NCI-H2171 (cell line): ENCODE measurements at regions not wholly inside any gene's neighbourhood (a gene's known extent, or its start where the extent isn't known, plus 50 kb on each side); places are given as distances from the start of the nearest gene placed in this dataset.
"Not testable (repeated sequence)": the region's sequence is repeated elsewhere in the genome, so short reads cannot be mapped to it uniquely, and the experiment has no call there.

Source experiments
- DNase-seq: peaks from one replicate; lab custom pipeline; 2025; lab: John Stamatoyannopoulos, UW

DNA sequence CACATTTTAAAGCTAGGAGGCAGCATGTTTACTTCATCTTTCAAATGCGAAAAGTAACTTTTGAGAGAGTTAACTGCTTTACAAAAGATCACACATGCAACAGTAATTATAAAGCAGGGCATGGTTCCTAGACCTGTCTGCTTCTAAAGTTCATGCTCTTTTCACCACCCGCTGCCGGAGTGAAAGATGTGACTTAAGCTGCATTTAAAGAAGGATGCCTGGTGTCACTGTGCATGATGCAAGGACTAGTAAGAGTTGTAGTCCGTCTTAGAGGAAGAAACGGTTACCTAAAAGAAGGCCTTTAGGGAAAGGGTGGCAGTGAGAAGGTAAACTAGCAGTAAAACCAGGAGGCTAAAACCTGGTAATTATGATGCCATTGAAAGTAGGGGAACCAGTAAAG is 1689.1 kb downstream of the KCNT2 start:
- DNase-seq: no peak

DNA sequence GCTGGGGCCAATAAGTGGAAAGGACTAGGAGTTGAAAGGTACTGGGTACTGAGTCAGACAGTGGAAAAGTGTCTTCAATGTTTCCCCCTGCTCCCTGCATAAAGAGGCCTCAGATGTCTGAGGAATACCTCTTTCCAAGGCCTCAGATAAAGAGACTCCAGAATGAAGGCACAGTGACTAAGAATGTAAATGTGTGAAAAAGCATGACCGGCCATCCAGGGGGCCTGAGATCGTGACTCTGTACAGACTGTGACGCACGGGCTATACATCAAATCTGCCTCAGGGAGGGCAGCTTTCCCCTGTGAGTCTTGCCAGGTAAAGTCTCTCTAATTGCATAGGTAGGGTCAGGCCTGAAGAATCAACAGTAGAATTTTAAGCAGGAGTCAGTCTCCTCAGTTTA is 1690.5 kb downstream of the KCNT2 start:
- no peak for DNase-seq

DNA sequence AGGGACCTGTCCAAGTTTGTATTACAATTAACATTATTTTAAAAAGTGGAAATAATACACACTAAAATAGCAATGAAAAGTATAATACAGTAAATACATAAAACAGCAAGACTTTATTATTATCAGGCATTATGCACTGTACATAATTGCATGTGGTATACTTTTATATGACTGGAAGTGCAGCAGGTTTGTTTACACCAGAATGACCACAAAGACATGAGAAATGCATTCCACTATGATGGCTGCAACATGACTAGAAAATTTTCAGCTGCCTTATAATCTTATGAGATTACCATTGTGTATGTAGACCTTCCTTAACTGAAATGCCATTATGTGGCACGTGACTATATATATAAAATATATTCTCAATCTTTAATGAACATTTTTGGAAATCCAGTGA is 1699.6 kb downstream of the KCNT2 start:
- no peak for DNase-seq

DNA sequence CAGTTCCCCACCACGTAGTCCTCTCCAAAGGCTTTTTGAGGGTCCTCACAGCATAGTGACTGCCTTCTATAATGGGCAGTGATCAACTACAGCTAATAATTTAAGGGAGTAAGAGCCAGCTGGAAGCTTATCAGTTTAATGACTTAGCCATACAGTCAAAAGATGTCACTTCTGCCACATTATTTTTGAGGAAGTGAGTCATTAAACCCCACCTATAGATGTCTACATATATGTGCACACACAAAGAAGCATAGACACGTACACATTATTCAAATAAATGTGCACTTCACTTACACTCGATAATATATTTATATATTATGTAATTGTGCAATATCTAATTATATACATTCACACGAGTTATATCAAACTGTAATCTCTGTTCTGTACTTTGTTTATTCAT is 1704.7 kb downstream of the KCNT2 start:
- no peak for DNase-seq

DNA sequence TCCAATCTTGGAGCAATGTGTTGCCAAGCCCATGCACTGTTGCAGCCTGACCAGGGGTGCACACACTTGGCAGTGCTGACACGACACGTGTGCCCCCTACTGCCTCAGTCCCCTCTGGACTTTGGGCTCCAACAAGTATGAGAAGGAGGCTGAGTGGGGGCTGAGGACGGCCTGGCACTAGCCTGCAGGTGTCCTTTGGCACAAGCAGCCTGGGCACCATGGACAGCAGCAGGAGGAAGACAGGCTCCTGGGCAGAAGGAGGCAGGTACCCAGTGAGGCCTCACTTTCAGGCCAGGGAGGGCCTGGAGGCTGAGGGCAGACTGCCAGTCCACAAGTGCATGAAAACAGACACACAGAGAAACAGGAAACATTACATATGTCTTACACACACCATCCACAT is 1702.9 kb upstream of the B3GALT2 start:
- DNase-seq: no peak

DNA sequence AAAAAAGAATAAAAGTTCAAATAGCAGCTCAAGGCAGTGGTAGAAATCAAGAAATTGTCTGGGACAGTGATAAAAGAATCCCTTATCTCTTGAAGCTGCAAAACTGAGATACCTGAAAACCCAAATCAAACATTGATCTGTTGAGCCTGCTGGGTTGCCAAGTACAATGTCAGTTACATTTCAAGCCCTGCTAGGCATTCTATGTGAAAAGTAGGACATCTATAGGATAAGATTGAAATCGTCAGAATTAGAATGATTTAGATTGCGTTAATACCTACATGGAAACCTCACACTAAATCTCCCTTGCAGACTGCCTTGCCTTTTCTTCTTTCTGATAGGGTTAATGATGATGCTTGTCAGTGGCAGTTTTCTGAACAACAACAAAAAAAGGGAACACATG is 1684.4 kb upstream of the B3GALT2 start:
- no peak for DNase-seq

DNA sequence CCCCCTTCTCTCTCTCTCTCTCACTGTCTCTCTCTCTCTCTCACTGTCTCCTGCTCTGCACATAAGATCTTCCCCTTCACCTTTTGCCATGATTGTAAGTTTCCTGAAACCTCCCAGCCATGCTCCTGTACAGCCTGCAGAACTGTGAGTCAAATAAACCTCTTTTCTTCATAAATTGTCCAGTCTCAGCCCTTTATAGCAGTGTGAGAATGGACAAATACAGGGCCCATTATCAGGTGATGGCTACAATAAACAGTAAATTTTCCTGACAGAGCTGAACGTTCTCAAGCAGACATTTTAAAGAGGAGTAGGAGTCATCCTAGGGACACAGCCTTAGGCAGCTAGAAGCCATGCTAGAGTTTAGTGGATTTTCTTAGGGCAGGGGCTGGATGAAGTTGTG is 1679.7 kb upstream of the B3GALT2 start:
- no peak for DNase-seq

DNA sequence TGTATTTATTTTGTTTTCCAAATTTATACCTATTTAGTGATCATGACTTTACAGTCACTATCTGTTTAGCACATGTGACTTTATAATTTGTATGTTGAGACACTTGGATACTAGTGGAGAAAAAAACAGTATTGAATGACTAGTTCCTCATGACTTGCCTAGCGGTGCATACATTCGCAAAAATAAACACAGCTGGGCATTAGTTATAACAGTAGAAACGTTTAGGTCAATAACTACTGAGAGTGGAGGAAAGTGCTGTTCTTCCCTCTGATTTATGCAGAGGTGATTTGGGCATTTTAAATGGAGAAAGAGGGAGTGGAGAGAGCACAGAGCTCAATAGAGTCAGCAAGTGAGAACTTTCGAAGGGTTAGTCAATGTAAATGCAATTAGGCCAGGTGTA is 1679.0 kb upstream of the B3GALT2 start:
- DNase-seq: no peak

DNA sequence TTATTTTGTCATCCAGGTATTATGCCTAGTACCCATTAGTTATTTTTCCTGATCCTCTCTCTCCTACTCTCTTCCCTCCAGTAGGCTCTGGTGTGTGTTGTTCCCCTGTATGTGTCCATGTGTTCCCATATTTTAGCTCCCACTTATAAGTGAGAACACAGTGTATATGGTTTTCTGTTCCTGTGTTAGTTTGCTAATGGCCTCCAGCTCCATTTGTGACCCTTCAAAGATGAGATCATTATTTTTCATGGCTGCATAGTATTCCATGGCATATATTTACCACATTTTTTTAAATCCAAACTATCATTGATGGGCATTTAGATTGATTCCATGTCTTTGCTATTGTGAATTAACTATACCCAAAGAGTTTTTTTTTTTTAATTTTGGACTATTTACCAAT is 1675.7 kb upstream of the B3GALT2 start:
- DNase-seq: no peak

DNA sequence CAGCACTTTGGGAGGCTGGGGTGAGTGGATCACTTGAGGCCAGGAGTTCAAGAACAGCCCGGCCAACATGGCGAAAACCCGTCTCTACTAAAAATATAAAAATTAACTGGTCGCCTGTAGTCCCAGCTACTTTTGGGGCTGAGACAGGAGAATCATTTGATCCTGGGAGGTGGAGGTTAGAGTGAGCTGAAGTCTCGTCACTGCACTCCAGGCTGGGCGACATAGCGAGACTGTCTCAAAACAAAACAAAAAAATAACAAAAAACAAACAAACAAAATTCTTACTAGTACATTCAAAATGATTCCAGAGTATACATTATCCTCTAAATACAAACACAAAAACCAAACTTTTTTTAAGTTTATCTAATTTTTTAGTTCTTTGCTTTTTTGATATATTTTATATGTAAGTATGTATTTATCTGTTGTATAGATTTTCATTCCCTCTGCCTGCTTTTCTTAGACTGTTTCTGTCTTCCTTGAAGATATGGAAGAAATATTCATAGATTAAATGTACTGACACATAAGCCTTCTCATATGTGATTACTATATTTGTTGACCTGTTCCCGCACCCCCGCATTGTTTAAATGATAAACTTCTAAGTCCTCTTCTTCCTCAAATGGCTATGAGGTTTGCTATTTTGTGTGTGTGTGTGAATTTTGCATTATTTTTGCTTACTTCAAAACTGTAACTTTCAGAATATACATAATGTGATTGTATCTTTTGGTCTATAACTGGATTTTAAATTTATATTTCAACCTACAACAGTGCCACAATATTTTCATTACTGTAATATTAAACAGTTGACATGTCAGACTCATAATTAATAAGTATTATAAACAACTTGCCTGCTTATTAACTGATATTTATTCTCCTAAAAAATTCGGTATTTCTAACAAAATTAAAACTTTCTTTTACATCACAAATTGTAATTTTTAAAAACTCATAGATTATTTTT is 1674.1 kb upstream of the B3GALT2 start:
- DNase-seq: no peak

DNA sequence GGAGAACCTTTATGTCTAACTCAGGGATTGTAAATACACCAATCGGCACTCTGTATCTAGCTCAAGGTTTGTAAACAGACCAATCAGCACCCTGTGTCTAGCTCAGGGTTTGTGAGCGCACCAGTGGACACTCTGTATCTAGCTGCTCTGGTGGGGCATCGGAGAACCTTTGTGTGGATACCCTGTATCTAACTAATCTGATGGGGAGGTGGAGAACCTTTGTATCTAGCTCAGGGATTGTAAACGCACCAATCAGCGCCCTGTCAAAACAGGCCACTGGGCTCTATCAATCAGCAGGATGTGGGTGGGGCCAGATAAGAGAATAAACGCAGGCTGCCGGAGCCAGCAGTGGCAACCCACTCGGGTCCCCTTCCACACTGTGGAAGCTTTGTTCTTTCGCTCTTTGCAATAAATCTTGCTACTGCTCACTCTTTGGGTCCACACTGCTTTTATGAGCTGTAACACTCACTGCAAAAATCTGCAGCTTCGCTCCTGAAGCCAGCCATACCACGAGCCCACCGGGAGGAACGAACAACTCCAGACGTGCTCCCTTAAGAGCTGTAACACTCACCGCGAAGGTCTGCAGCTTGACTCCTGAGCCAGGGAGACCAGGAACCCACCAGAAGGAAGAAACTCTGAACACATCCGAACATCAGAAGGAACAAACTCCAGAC is 1673.2 kb upstream of the B3GALT2 start:
- DNase-seq: not testable (repeated sequence)

DNA sequence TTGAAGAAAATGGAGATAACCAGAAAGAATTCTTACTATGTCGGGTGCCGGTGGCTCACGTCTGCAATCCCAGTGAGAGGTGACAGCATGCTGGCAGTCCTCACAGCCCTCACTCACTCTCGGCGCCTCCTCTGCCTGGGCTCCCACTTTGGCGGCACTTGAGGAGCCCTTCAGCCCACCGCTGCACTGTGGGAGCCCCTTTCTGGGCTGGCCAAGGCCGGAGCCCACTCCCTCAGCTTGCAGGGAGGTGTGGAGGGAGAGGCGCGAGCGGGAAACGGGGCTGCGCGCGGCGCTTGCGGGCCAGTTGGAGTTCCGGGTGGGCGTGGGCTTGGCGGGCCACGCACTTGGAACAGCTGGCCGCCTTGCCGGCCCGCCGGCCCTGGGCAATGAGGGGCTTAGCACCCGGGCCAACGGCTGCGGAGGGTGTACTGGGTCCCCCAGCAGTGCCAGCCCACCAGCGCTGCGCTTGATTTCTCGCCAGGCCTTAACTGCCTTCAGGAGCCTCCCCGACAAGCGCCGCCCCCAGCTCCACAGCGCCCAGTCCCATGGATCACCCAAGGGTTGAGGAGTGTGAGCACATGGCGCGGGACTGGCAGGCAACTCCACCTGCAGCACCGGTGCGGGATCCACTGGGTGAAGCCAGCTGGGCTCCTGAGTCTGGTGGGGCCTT is 1672.5 kb upstream of the B3GALT2 start:
- not testable (repeated sequence) for DNase-seq

DNA sequence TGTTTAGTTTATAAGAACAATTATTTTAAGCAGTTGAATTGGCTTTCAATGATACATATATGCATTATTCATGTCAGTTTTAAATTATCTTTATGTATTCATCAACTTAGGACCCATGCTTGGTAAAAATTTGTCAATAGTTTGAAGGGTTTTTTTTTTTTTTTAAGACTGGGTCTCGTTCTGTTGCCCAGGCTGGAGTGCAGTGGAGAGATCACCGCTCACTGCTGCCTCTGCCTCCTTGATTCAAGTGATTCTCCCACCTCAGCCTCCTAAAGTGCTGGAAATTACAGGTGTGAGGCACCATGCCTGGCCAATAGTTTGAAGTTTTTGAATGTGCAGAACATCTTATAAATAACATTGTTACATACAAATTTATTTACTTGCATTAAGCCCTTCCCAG is 1671.0 kb upstream of the B3GALT2 start:
- DNase-seq: no peak

DNA sequence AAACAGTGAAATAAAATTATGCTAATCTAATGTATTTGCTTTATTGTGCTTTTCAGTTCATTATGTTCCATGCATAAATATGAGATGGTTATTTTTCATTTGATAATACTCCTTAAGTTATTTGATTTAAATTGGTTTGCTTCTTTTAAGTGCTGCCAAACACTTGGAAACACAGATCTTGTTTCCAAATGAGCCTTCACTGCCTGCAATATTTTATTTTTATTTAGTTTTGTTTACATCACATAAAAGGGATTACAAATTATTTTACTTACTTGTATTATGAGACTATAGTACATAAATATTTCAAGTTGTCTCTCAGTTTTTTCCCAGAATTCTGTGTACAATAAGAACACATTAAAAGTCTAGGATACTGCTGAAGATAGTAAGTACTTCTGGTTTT is 1662.4 kb upstream of the B3GALT2 start:
- DNase-seq: no peak

DNA sequence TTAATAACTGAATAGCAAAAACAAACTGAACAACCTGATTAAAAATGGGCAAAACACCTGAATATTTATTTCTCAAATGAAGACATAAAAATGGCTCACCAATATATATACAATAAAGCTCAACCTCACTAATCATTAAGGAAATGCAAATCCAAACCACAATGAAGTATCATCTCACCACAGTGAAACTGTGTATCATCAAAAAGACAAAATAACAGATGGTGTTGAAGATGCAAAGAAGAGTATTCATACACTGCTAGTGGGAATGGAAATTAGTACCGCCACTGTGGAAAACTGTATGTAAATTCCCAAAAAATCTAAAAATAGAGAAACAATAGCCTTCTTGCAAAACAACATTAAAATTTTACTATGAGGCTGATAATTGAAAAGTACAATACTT is 1660.1 kb upstream of the B3GALT2 start:
- DNase-seq: no peak

DNA sequence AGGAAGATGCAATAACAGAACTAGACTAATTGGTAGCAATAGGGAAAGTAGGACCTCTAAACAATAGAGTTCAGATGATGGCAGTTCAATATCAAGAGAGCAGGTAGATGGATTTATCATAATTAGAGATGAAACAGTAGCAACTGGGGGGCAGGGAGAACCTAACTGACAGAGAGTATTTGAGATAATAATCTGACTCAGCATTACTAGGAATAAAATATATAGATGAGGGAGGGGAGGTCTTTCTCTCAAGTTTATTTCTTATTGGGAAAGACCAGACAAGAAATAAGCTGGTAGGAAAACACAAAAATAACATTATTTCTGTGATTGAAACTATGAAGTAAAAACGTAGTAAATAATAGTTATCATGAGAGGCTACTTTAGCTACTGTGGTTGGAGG is 1656.7 kb upstream of the B3GALT2 start:
- no peak for DNase-seq

DNA sequence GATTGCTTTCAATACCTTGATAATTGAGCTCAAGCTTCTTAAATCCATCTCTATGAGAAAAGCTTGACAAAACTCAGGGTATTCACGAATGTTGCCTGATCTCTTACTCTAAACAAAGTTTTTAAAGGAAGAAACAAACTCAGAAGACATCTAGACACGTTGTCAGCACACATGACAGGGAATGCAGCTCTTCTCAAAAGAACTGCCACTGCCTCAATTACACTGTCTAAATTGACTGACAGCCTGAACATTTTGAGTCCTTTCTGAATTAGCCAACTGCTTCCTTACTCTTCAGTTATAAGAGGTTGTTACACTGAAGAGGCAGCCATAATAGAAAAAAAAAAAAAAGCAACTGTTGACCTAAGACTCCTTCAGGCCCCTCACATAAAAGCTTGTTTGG is 1646.7 kb upstream of the B3GALT2 start:
- no peak for DNase-seq

DNA sequence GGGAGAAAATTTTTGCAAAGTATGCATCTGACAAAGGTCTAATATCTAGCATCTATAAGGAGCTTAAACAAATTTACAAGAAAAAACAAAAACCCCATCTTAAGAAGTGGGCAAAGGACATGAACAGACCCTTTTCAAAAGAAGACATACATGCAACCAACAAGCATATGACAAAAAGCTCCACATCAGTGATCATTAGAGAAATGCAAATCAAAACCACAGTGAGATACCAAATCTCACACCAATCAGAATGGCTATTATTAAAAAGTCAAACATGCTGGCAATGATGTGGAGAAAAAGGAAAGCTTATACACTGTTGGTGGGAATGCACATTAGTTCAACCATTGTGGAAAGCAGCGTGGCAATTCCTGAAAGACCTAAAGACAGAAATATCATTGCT is 1645.2 kb upstream of the B3GALT2 start:
- DNase-seq: not testable (repeated sequence)

DNA sequence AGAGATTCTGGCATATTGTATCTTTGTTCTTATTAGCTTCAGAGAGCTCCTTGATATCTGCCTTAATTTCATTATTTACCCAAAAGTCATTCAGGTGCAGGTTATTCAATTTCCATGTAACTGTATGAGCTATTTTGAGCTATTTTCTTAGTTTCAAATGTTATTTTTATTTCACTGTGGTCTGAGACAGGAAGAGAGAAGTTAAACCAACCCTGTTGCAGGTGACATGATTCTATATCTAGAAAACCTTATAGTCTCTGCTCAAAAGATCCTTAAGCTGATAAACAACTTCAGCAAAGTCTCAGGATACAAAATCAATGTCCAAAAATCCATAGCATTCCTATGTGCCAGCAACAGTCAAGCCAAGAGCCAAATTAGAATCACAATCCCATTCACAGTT is 1644.0 kb upstream of the B3GALT2 start:
- DNase-seq: no peak

DNA sequence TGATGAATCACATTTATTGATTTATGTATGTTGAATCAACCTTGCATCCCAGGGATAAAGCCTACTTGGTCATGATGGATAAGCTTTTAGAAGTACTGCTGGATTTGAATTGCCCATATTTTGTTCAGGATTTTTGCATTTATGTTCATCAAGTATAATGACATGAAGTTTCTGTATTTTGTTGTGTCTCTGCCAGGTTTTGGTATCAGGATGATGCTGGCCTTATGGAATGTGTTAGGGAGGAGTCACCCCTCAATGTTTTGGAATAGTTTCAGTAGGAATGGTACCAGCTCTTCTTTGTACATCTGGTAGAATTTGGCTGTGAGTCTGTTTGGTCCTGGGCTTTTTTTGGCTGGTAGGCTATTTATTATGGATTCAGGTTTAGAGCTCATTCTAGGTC is 1643.1 kb upstream of the B3GALT2 start:
- DNase-seq: no peak

DNA sequence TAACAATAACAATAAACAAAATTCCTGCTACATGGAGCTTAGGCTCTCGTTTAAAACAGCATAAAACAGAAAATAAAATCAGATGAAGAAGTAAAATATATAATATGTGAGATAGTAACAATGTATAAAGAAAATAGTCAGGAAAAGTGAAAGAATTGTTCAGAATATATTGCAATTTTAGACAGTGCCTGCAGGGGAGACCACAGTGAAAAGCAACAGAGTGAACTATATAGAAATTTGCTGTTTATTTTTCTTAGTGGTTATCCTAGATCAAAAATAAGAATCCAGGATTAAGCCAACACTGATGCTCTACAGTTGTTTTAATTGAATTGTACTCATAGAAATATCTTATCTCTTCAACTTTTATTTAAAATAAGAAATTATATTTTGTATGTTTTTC is 1639.0 kb upstream of the B3GALT2 start:
- no peak for DNase-seq

DNA sequence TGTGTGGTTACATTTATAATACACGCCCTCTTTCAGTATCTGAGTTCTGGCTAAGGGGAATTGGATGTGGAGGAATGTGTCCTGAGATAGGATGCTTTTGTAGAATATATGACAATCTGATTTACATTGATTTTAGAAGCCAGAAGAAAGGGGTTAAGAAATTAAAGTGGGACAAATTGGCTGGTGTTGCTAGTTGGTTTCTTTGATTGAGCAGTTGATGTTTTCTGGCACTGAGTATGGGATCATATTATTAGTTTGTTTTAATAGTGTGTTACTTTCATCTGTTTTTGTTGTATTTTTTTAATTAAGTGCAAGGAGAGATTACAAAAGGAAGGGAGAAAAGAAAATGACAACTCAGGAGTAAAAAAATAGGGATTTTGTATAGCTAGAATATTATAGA is 1634.7 kb upstream of the B3GALT2 start:
- no peak for DNase-seq

DNA sequence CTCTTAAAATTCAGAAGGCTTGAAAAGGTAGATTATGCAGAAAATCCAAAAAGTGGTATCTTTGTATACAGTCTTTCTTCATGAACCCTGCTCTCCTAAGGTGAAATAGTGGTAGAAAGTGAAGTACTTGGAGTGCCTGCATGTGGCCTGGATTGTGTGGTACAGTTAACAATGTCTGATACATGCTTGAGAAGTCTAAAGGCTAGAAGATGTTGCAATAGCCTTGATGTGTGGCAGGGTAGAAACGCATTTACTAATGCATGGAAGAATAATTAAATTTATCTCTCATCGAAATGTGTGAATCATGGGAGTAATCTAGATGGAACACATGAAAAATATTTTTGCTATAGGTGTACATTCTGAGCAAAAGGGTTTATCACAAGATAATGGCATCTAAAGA is 1632.3 kb upstream of the B3GALT2 start:
- DNase-seq: no peak
